Motor neuron (in vitro differentiated cells): ENCODE measurements at regions not wholly inside any gene's neighbourhood (a gene's known extent, or its start where the extent isn't known, plus 50 kb on each side); places are given as distances from the start of the nearest gene placed in this dataset.
A peak's percentile ranks its signal among the peaks of the same experiment; 100 is the strongest.
"Not testable (repeated sequence)": the region's sequence is repeated elsewhere in the genome, so short reads cannot be mapped to it uniquely, and the experiment has no call there.

ENCODE experiments used
- ATAC-seq, 8 experiments: fragments of 200-7000 bp; cut with Tn5 transposase; replicated peaks in 6 of 8; 2 replicates each; pipeline ENCODE4 v1.8.0; 2021; ENCODE audit warnings: mild to moderate bottlenecking in 8 of 8, moderate library complexity in 8 of 8
- H3K27ac ChIP-seq, 2 donors: fragments of 250-450 bp; sonication (Bioruptor Pico); 2 replicates each; pipeline ENCODE4 v1.9.0; 2021; ENCODE audit warnings: antibody characterized with exemption in 2 of 2, mild to moderate bottlenecking in 2 of 2, moderate library complexity in 1 of 2
- H3K4me1 ChIP-seq, 2 donors: fragments of 250-450 bp; sonication (Bioruptor Pico); replicated peaks in 1 of 2; 2 replicates each; pipeline ENCODE4 v1.6.1; 2021; ENCODE audit warnings: antibody characterized with exemption in 2 of 2, mild to moderate bottlenecking in 2 of 2, moderate library complexity in 1 of 2
- H3K4me3 ChIP-seq, 5 donors: fragments of 250-450 bp; sonication (Bioruptor Pico); 2 replicates each; pipeline ENCODE4 v1.9.0; 2021; ENCODE audit warnings: antibody characterized with exemption in 5 of 5, mild to moderate bottlenecking in 5 of 5, moderate library complexity in 4 of 5
- WGBS, 10 experiments: fragments of 450-650 bp; shearing (Covaris generic); methylation state at CpG; one replicate each; pipeline ENCODE4 v1.0.0; 2022; 5-methylcytosine and 5-hydroxymethylcytosine counted together
- in situ Hi-C, 9 experiments: fragments of 400-800 bp; cut with MboI; loops; one replicate each; pipeline ENCODE4 v1.15.0; 2021; ENCODE audit warnings: low sequenced_read_pairs in 9 of 9, low pct_unique_long_range_greater_than_20kb in 2 of 9; ENCODE audit not compliant: unreplicated experiment in 9 of 9

DNA sequence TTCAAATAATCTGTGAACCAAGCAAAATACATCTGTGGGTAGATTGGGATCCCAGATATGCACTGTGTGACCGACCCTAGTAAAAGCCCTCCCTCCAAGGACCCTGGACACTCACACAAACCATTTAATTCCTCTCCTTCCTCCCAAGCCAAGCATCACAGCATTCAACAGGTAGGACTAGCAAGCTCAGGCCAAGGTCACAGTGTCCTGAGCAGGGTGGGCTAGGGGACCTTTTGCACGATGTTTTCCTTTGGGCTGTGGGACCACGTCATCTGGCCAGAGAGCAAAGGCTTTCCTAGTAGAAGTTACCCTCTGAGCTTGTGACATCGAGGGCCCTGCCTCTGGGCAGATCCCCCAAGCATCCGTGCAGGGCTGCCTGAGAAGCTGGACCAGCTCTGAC is 297.6 kb upstream of the ZNF507 start:
- in situ Hi-C loops, result loop anchor here in 1 of 9 experiments (25.0 kb wide), 1 partner anchor 1360 kb away; no protein-coding TSS in a partner anchor
- ATAC-seq, result no peak
- 0 to 100% (median 90%) methylated on average over 1 to 5 of the region's 5 CpGs; no CpG with 5 or more reads in 3 of the 10 experiments for WGBS, 10 experiments
- peaks cover 2 to 15% of the 10 kb centered on the region in 2 donors for H3K4me1 ChIP-seq
- no peak overlapping the region for H3K4me3 ChIP-seq
- no peak overlapping the region for H3K27ac ChIP-seq

DNA sequence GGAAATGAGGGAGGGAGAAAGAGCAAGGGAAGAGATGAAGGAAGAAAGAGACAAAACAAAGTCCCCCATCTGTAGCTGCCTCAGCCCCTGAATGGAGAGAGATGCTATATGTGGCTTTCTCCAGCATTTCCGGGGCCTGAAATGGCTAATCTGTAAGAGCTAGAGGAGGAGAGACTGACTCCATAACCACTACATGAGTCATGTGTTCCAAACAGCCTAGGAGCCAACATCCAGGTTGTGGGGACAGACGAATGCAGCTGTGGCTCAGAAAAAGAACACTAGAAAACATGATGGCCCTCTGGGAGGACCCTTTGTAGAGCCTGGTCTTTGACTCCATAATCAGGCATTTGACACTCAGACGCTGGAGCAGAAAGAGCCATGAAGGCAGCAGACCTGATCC is 292.0 kb upstream of the ZNF507 start:
- peaks cover 2 to 7% of the 10 kb centered on the region in 2 donors for H3K4me1 ChIP-seq
- 24 to 100% (median 66%) methylated on average over 1 to 2 of the region's 3 CpGs; no CpG with 5 or more reads in 4 of the 10 experiments for WGBS, 10 experiments
- in situ Hi-C loops, result no loop called here
- no peak overlapping the region for H3K27ac ChIP-seq
- ATAC-seq, result no peak
- no peak overlapping the region for H3K4me3 ChIP-seq

DNA sequence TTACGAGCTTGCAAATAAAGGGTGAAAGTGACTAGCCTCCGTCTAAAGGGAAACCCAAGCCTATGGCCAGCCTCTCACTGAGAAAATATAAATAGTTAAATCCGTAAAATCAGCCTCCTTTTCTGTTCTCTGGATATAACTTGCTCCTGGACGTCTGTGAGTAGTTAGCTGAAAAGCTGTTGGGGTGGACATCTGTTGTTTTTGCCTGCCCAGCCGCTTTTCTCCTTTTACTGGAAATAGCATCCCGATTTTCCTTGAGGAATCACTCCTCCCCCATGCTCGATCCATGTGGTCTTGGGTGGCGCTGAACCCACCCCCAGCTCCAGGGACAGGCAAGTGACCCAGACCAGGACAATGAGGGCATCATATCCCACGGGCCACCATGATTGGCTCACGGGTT is 291.5 kb upstream of the ZNF507 start:
- Histone ChIP-seq H3K27ac (no peak overlapping the region), H3K4me1 (peaks cover 0 to 2% of the 10 kb centered on the region in 2 donors), H3K4me3 (no peak overlapping the region)
- 0 to 100% (median 72%) methylated on average over 1 to 5 of the region's 10 CpGs; no CpG with 5 or more reads in 4 of the 10 experiments for WGBS, 10 experiments
- ATAC-seq, result no peak
- in situ Hi-C loops, result no loop called here

DNA sequence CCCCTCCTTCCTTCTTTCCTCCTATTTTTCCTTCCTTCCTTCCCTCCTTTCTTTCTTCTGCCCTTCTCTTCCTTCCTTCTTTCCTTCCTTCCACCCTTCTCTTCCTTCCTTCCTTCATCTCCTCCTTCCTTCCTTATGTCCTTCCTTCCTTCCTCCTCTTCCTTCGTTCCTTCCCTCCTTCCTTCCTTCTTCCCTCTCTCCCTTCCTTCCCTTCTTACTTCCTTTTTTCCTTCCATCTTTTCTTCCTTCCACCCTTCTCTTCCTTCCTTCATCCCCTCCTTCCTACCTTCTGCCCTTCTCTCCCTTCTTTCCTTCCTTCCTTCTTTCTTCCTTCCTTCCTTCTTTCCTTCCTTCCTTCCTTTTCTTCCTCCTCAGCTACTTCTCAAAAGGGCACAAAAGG is 287.3 kb upstream of the ZNF507 start:
- 0 to 95% (median 34%) methylated on average over 1 of the region's 1 CpG; no CpG with 5 or more reads in 2 of the 10 experiments for WGBS, 10 experiments
- no peaks in the 10 kb centered on the region for H3K4me1 ChIP-seq
- H3K4me3 ChIP-seq, result no peak overlapping the region
- no peak for ATAC-seq
- in situ Hi-C loops, result no loop called here
- H3K27ac ChIP-seq, result no peak overlapping the region

- Histone ChIP-seq H3K4me3 (no peak overlapping the region), H3K27ac (no peak overlapping the region), H3K4me1 (peaks cover 0 to 10% of the 10 kb centered on the region in 2 donors)
- ATAC-seq, result no peak
- 33 to 100% (median 69%) methylated on average over 1 of the region's 1 CpG; no CpG with 5 or more reads in 4 of the 10 experiments for WGBS, 10 experiments
- in situ Hi-C loops, result no loop called here
These were observed 284.1 kb upstream of the ZNF507 start for GRCh38 chr19:32061315-32061714.

- in situ Hi-C loops, result no loop called here
- Histone ChIP-seq H3K27ac (no peak overlapping the region), H3K4me1 (peaks cover 13 to 24% of the 10 kb centered on the region in 2 donors), H3K4me3 (no peak overlapping the region)
- ATAC-seq, result peak in 4 of 8 experiments; percentile 40 to 86 (median 46)
- 14 to 100% (median 54%) methylated on average over 1 to 4 of the region's 10 CpGs; no CpG with 5 or more reads in 4 of the 10 experiments for WGBS, 10 experiments
These were observed 281.8 kb upstream of the ZNF507 start for GRCh38 chr19:32063601-32064000.

GRCh38 chr19:32066056-32066455 is 279.4 kb upstream of the ZNF507 start:
- no peak for ATAC-seq
- no peak overlapping the region for H3K4me3 ChIP-seq
- in situ Hi-C loops, result no loop called here
- no peak overlapping the region for H3K27ac ChIP-seq
- peaks cover 30 to 41% of the 10 kb centered on the region in 2 donors for H3K4me1 ChIP-seq
- WGBS, 10 experiments, result 0 to 87% methylated on average over 2 to 3 of the region's 3 CpGs; no CpG with 5 or more reads in 8 of the 10 experiments

GRCh38 chr19:32067685-32068084 is 277.7 kb upstream of the ZNF507 start:
- Histone ChIP-seq H3K4me3 (no peak overlapping the region), H3K27ac (no peak overlapping the region), H3K4me1 (peaks cover 37 to 47% of the 10 kb centered on the region in 2 donors)
- WGBS, 10 experiments, result 20 to 100% (median 75%) methylated on average over 1 to 3 of the region's 5 CpGs; no CpG with 5 or more reads in 4 of the 10 experiments
- in situ Hi-C loops, result no loop called here
- peak in 5 of 8 experiments; percentile 77 to 90 (median 81) for ATAC-seq

- 11 to 47% (median 29%) methylated on average over 1 to 7 of the region's 7 CpGs; no CpG with 5 or more reads in 1 of the 10 experiments for WGBS, 10 experiments
- in situ Hi-C loops, result no loop called here
- Histone ChIP-seq H3K4me3 (no peak overlapping the region), H3K27ac (no peak overlapping the region), H3K4me1 (peaks cover 37 to 42% of the 10 kb centered on the region in 2 donors)
- peak in 5 of 8 experiments; percentile 50 to 65 (median 58) for ATAC-seq
These were observed 276.6 kb upstream of the ZNF507 start for GRCh38 chr19:32068793-32069192.

DNA sequence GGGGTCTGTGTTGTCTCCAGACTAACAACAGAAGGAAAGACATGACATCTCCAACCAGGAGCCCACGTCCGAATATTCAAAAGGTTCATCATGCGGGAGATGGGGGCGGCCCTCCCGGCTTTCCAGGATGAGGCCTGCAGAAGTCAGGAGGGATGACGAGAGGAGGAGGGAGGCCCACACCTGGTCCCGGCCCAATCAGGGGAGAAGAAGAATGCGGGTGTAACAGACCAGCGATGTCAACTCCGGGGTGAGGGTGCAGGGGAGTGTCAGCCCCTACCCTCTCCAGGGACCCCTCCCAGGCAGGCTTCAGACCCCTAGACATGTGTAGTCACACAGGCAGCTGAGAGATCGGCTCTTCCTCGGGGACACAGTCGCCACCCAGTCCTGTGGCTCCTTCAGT is 275.3 kb upstream of the ZNF507 start:
- in situ Hi-C loops, result no loop called here
- peak in 1 of 8 experiments; percentile 18 for ATAC-seq
- Histone ChIP-seq H3K4me1 (peaks cover 37% of the 10 kb centered on the region in 2 donors), H3K4me3 (no peak overlapping the region), H3K27ac (no peak overlapping the region)
- WGBS, 10 experiments, result 40 to 100% (median 84%) methylated on average over 1 to 5 of the region's 13 CpGs; no CpG with 5 or more reads in 5 of the 10 experiments

DNA sequence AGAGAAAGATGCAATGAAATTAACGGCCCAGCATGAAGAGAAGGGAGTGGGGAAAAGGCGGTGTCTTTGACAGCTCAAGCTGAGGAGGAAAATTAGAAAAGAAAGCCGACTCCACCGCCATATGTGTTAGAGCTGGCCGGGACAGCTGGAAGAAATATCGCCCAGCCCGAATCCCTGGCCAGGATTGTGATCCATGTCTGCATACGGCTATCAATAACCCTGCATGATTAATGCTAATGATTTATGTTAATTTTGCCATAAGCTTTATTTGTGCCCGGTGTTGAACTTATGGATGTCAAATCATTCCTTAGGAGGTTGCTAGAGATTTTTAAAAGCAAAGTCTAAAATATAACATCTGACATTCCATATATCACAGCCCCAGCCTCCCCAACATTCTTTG is 263.4 kb upstream of the ZNF507 start:
- H3K4me1 ChIP-seq, result peaks cover 9 to 15% of the 10 kb centered on the region in 2 donors
- ATAC-seq, result peak in 6 of 8 experiments; percentile 46 to 66 (median 54)
- no peak overlapping the region for H3K27ac ChIP-seq
- in situ Hi-C loops, result no loop called here
- no peak overlapping the region for H3K4me3 ChIP-seq
- WGBS, 10 experiments, result 0 to 24% (median 9%) methylated on average over 1 to 9 of the region's 9 CpGs; no CpG with 5 or more reads in 1 of the 10 experiments

DNA sequence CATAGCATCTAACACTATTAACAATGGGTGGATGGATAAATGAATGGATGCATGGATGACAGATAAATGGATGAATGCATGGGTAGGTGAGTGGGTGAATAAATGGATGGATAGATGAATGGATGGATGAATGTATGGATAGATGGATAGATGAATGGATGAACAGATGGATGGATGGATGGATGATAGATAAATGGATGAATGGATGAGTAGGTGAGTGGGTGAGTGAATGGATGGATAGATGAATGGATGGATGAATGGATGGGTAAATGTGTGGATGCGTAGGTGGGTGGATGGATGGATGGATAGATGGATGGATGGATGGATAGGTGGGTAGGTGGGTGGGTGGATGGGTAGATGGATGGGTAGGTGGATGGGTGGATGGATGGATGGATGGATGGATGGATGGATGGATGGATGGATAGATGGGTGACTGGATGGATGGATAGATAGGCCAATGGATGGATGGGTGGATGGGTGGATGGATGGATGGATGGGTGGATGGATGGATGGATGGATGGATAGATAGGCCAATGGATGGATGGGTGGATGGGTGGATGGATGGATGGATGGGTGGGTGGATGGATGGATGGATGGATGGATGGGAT is 260.6 kb upstream of the ZNF507 start:
- in situ Hi-C loops, ATAC-seq, H3K27ac ChIP-seq, H3K4me3 ChIP-seq: not testable (repeated sequence)
- H3K4me1 ChIP-seq, result peaks cover 9 to 15% of the 10 kb centered on the region in 2 donors
- 18 to 100% (median 22%) methylated on average over 1 of the region's 1 CpG; no CpG with 5 or more reads in 3 of the 10 experiments for WGBS, 10 experiments

DNA sequence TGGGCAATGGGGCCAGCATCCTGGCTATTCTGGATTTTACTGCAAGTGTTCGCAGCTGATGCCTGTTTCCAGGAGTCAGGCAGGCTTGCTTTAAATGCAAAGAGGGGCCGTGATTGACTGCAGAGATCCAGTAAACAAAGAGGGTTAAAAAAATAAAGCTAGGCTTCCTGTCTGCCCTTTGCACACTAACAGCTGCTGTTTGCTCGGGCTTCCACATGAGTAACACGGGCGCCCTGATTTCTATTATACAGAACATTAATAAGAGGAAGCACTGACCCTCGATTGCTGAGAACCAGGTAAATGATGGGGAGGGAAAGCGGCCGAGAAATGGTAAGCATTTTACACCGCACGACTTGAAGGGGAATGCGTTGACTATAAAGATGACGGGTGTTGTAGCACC is 254.2 kb upstream of the ZNF507 start:
- peaks cover 18 to 20% of the 10 kb centered on the region in 2 donors for H3K4me1 ChIP-seq
- H3K27ac ChIP-seq, result peak overlapping the region; percentile 37 to 50
- in situ Hi-C loops, result no loop called here
- peak in 5 of 8 experiments; percentile 86 to 93 (median 91) for ATAC-seq
- no peak overlapping the region for H3K4me3 ChIP-seq
- WGBS, 10 experiments, result 7 to 84% (median 23%) methylated on average over 3 to 12 of the region's 12 CpGs; no CpG with 5 or more reads in 2 of the 10 experiments
